ENCODE measurements at regions not wholly inside any gene's neighbourhood (a gene's known extent, or its start where the extent isn't known, plus 50 kb on each side); places are given as distances from the start of the nearest gene placed in this dataset.

GRCh38 chr4:186887752-186888151 lies 164.1 kb upstream of the FAT1 start:
- Histone ChIP-seq H4K20me1 (ENCODE audit: insufficient read depth, low read length) (no peaks in the 10 kb centered on the region), H3K9me3 (replicated peaks in 1 of 2; ENCODE audit: control insufficient read depth in 1 of 2, insufficient read depth in 1 of 2, low read length in 2 of 2) (peaks cover 17 to 42% of the 10 kb centered on the region in 2 donors), H3K27me3 (ENCODE audit: control insufficient read depth in 2 of 2, insufficient read depth in 2 of 2, low read length in 2 of 2) (no peaks in the 10 kb centered on the region), H3K4me2 (replicated peaks; ENCODE audit: extremely low read depth, low read length, poor library complexity, severe bottlenecking) (no peak overlapping the region), H3K79me2 (ENCODE audit: insufficient read depth, low read length) (no peaks in the 10 kb centered on the region), H3K36me3 (replicated peaks in 1 of 2; ENCODE audit: control insufficient read depth in 1 of 2, insufficient read depth in 2 of 2, low read length in 2 of 2) (no peaks in the 10 kb centered on the region), H3K4me3 (replicated peaks in 1 of 3; ENCODE audit: low read depth in 2 of 3, low read length in 3 of 3) (no peak overlapping the region), H2AFZ (ENCODE audit: insufficient read depth, low read depth, low read length, poor library complexity, severe bottlenecking) (no peak overlapping the region), H3K4me1 (ENCODE audit: control insufficient read depth in 1 of 2, insufficient read depth in 2 of 2, low read length in 2 of 2) (no peaks in the 10 kb centered on the region), H3K9ac (ENCODE audit: insufficient read depth, low read length, poor library complexity, severe bottlenecking) (no peak overlapping the region), H3K27ac (ENCODE audit: low read depth in 1 of 2, low read length in 2 of 2) (no peak overlapping the region)
- Mint-ChIP-seq H3K9me3 (peaks cover 9 to 39% (median 19%) of the 10 kb centered on the region in 7 donors), H3K4me3 (no peak overlapping the region), H3K27ac (no peak overlapping the region), H3K27me3 (ENCODE audit: low read depth in 3 of 3) (peaks cover 0 to 1% (median 1%) of the 10 kb centered on the region in 3 donors), H3K4me1 (no peaks in the 10 kb centered on the region), H3K36me3 (no peaks in the 10 kb centered on the region)
- TF ChIP-seq CTCF (IDR thresholded peaks at IDR 0.05): no peak
- intact Hi-C loops (cut with micrococcal nuclease): no loop called here
- no peak for DNase-seq
- WGBS (ENCODE audit: insufficient coverage): 70% methylated on average over 3 of the region's 6 CpGs

GRCh38 chr4:186889876-186890643 lies 166.4 kb upstream of the FAT1 start:
- Mint-ChIP-seq H3K9me3 (peaks cover 9 to 44% (median 21%) of the 10 kb centered on the region in 7 donors), H3K4me1 (no peaks in the 10 kb centered on the region), H3K27me3 (ENCODE audit: low read depth in 3 of 3) (peaks cover 0 to 1% (median 1%) of the 10 kb centered on the region in 3 donors), H3K4me3 (no peak overlapping the region), H3K36me3 (no peaks in the 10 kb centered on the region), H3K27ac (no peak overlapping the region)
- Histone ChIP-seq H3K9ac (ENCODE audit: insufficient read depth, low read length, poor library complexity, severe bottlenecking) (no peak overlapping the region), H3K27ac (ENCODE audit: low read depth in 1 of 2, low read length in 2 of 2) (no peak overlapping the region), H3K27me3 (ENCODE audit: control insufficient read depth in 2 of 2, insufficient read depth in 2 of 2, low read length in 2 of 2) (no peaks in the 10 kb centered on the region), H3K36me3 (replicated peaks in 1 of 2; ENCODE audit: control insufficient read depth in 1 of 2, insufficient read depth in 2 of 2, low read length in 2 of 2) (no peaks in the 10 kb centered on the region), H3K79me2 (ENCODE audit: insufficient read depth, low read length) (no peaks in the 10 kb centered on the region), H2AFZ (ENCODE audit: insufficient read depth, low read depth, low read length, poor library complexity, severe bottlenecking) (no peak overlapping the region), H4K20me1 (ENCODE audit: insufficient read depth, low read length) (no peaks in the 10 kb centered on the region), H3K4me3 (replicated peaks in 1 of 3; ENCODE audit: low read depth in 2 of 3, low read length in 3 of 3) (no peak overlapping the region), H3K9me3 (replicated peaks in 1 of 2; ENCODE audit: control insufficient read depth in 1 of 2, insufficient read depth in 1 of 2, low read length in 2 of 2) (peaks cover 22 to 56% of the 10 kb centered on the region in 2 donors), H3K4me2 (replicated peaks; ENCODE audit: extremely low read depth, low read length, poor library complexity, severe bottlenecking) (no peak overlapping the region), H3K4me1 (ENCODE audit: control insufficient read depth in 1 of 2, insufficient read depth in 2 of 2, low read length in 2 of 2) (no peaks in the 10 kb centered on the region)
- intact Hi-C loops (cut with micrococcal nuclease): no loop called here
- TF ChIP-seq CTCF (IDR thresholded peaks at IDR 0.05): no peak
- WGBS (ENCODE audit: insufficient coverage): 95% methylated on average over 44 of the region's 46 CpGs
- no peak for DNase-seq
